NT2/D1 (cell line): ENCODE measurements at regions not wholly inside any gene's neighbourhood (a gene's known extent, or its start where the extent isn't known, plus 50 kb on each side); places are given as distances from the start of the nearest gene placed in this dataset.

Experiments
- DNase-seq: peaks from one replicate; pipeline ENCODE4 v3.0.0-alpha.2; 2011; ENCODE audit warnings: low read depth, low spot score
- H3K27me3 ChIP-seq: 2 replicates; pipeline ENCODE4 v1.6.0; 2011; ENCODE audit warnings: mild to moderate bottlenecking; ENCODE audit not compliant: insufficient read length, insufficient read depth
- H3K36me3 ChIP-seq: 2 replicates; pipeline ENCODE4 v1.6.1; 2011; ENCODE audit warnings: mild to moderate bottlenecking, low read length, mixed read lengths; ENCODE audit not compliant: insufficient read depth, insufficient read length
- H3K4me1 ChIP-seq: 2 replicates; pipeline ENCODE4 v1.5.1; 2011; ENCODE audit not compliant: insufficient read depth, insufficient read length
- H3K4me3 ChIP-seq: 2 replicates; pipeline ENCODE4 v1.5.1; 2011; ENCODE audit warnings: low read depth; ENCODE audit not compliant: insufficient read length
- H3K9ac ChIP-seq: 2 replicates; pipeline ENCODE4 v1.6.0; 2011; ENCODE audit warnings: low read depth; ENCODE audit not compliant: insufficient read length
- H3K9me3 ChIP-seq: 2 replicates; pipeline ENCODE4 v1.5.1; 2011; ENCODE audit warnings: mild to moderate bottlenecking, low read length; ENCODE audit not compliant: insufficient read depth
- SUZ12 ChIP-seq: IDR thresholded peaks from 2 replicates; pipeline ENCODE4 v1.6.1; 2011; ENCODE audit not compliant: insufficient read length, insufficient read depth; ENCODE audit errors: extremely low read depth
- YY1 ChIP-seq: IDR thresholded peaks from 2 replicates; pipeline ENCODE4 v1.6.1; 2011; ENCODE audit not compliant: insufficient read length, insufficient read depth
- ZNF274 ChIP-seq: IDR thresholded peaks from 2 replicates; pipeline ENCODE4 v1.6.1; 2011; ENCODE audit warnings: mild to moderate bottlenecking, low read depth, low read length

DNA sequence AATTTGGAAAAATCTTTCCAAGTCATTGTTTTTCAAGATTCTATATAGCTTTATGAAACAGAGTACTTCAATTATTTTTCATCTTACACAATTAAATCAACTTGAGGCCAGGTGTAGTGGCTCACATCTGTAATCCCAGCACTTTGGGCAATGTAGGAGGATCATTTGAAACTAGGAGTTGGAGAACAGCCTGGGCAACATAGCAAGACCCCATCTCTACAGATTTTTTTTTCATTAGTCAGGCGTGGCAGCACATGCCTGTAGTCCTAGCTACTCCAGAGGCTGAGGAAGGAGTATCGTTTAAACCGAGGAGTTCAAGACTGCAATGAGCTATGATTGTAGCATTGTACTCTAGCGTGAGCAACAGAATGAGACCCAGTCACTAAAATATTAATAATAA lies 72.9 kb downstream of the BMP4 start:
- TF ChIP-seq YY1 = no peak
- TF ChIP-seq ZNF274 = no peak
- no peak for TF ChIP-seq SUZ12
- Histone ChIP-seq H3K36me3 (no peaks in the 10 kb centered on the region), H3K4me1 (no peaks in the 10 kb centered on the region), H3K9ac (no peak overlapping the region), H3K9me3 (no peaks in the 10 kb centered on the region), H3K4me3 (no peak overlapping the region), H3K27me3 (no peaks in the 10 kb centered on the region)
- no peak for DNase-seq

DNA sequence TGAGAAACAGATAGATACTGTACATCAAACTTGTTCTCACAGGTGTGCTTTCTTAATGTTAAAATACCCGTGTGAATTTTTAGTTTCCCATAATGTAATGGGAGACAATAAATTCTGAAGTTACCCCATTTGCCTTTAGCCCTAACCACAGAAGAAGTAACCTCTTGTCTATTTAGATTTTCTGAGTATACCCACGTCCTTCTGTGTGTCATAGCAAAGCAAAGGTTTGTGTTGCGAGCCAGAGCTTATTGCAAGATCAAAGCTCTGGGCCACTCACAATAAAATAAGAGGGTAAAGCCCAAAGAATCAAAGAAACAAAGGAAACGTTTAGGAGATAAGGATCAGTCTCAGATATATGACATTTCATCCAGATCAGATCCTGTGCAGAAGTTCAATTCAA lies 73.9 kb downstream of the BMP4 start:
- Histone ChIP-seq H3K36me3 (no peaks in the 10 kb centered on the region), H3K27me3 (no peaks in the 10 kb centered on the region), H3K9ac (no peak overlapping the region), H3K4me3 (no peak overlapping the region), H3K4me1 (no peaks in the 10 kb centered on the region), H3K9me3 (no peaks in the 10 kb centered on the region)
- no peak for TF ChIP-seq YY1
- TF ChIP-seq SUZ12 = no peak
- no peak for TF ChIP-seq ZNF274
- no peak for DNase-seq

- H3K36me3 ChIP-seq = no peaks in the 10 kb centered on the region
- H3K4me1 ChIP-seq = no peaks in the 10 kb centered on the region
- no peak for DNase-seq
- H3K9me3 ChIP-seq = no peaks in the 10 kb centered on the region
- TF ChIP-seq SUZ12 = no peak
- TF ChIP-seq YY1 = no peak
- no peak for TF ChIP-seq ZNF274
- no peak overlapping the region for H3K9ac ChIP-seq
- H3K27me3 ChIP-seq = no peaks in the 10 kb centered on the region
- no peak overlapping the region for H3K4me3 ChIP-seq
Observed at GRCh38 chr14:53881921-53882320, 74.7 kb downstream of the BMP4 start.

DNA sequence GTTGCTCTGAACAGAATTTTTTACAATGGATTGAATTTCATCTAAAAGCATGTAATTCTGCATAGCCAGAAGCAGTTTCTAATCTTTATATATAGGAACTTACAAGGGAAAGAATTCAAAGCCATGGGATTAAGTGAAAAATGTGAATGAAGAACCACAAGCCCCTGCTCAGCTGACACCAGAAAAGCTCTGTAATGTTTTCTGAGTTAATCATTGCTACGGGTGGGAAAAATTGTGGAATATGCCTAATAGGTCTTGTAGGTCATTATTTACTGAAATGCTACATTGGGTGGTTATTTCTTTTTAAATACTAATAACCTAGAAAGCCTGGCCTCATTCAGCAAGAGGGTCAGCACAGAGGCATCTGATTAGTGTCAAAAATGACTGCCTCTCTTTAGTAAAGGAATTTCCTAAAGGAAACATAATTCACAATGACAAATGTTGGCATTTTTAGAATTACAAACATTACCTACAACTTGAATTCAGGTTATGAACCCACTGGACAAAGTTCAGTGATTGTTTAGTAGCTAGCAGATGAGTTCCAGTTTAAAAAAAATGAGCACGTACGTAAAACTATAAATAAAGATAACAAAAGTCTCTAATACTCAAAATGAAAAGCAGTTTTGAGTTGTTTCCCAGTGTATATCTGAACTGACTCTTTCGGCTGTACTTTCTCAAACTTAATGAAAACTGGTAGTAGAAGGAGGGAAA lies 75.3 kb downstream of the BMP4 start:
- H3K4me1 ChIP-seq = no peaks in the 10 kb centered on the region
- H3K9me3 ChIP-seq = no peaks in the 10 kb centered on the region
- no peaks in the 10 kb centered on the region for H3K36me3 ChIP-seq
- no peaks in the 10 kb centered on the region for H3K27me3 ChIP-seq
- TF ChIP-seq YY1 = no peak
- no peak for TF ChIP-seq SUZ12
- TF ChIP-seq ZNF274 = no peak
- no peak overlapping the region for H3K9ac ChIP-seq
- H3K4me3 ChIP-seq = no peak overlapping the region
- no peak for DNase-seq

- no peak for DNase-seq
- Histone ChIP-seq H3K9me3 (no peaks in the 10 kb centered on the region), H3K4me1 (no peaks in the 10 kb centered on the region), H3K27me3 (no peaks in the 10 kb centered on the region), H3K36me3 (no peaks in the 10 kb centered on the region), H3K9ac (no peak overlapping the region), H3K4me3 (no peak overlapping the region)
- TF ChIP-seq YY1 (no peak), SUZ12 (no peak), ZNF274 (no peak)
Observed at GRCh38 chr14:53880761-53881160, 75.9 kb downstream of the BMP4 start.

GRCh38 chr14:53879747-53880146 lies 76.9 kb downstream of the BMP4 start:
- TF ChIP-seq SUZ12 = no peak
- TF ChIP-seq YY1 = no peak
- TF ChIP-seq ZNF274 = no peak
- Histone ChIP-seq H3K4me1 (no peaks in the 10 kb centered on the region), H3K9me3 (no peaks in the 10 kb centered on the region), H3K9ac (no peak overlapping the region), H3K27me3 (no peaks in the 10 kb centered on the region), H3K4me3 (no peak overlapping the region), H3K36me3 (no peaks in the 10 kb centered on the region)
- no peak for DNase-seq

- H3K4me1 ChIP-seq = no peaks in the 10 kb centered on the region
- H3K4me3 ChIP-seq = no peak overlapping the region
- H3K36me3 ChIP-seq = no peaks in the 10 kb centered on the region
- H3K9ac ChIP-seq = no peak overlapping the region
- no peaks in the 10 kb centered on the region for H3K27me3 ChIP-seq
- DNase-seq = no peak
- TF ChIP-seq SUZ12 (no peak), ZNF274 (no peak), YY1 (no peak)
- no peaks in the 10 kb centered on the region for H3K9me3 ChIP-seq
Observed at GRCh38 chr14:53879022-53879686, 77.5 kb downstream of the BMP4 start.
